Colonic mucosa (tissue), 4 donors: ENCODE measurements at regions not wholly inside any gene's neighbourhood (a gene's known extent, or its start where the extent isn't known, plus 50 kb on each side); places are given as distances from the start of the nearest gene placed in this dataset.

ENCODE experiments used
- DNase-seq: peaks from one replicate; pipeline ENCODE4 v3.0.0-alpha.2; 2020
- H3K27ac ChIP-seq: fragments of 200-600 bp; one replicate; pipeline ENCODE4 v1.8.0; 2021
- H3K27me3 ChIP-seq: fragments of 200-600 bp; one replicate; pipeline ENCODE4 v1.8.0; 2021
- H3K36me3 ChIP-seq: fragments of 200-600 bp; one replicate; pipeline ENCODE4 v1.8.0; 2021
- H3K4me1 ChIP-seq: fragments of 200-600 bp; one replicate; pipeline ENCODE4 v1.8.0; 2021; ENCODE audit warnings: mild to moderate bottlenecking
- H3K4me3 ChIP-seq: fragments of 200-600 bp; one replicate; pipeline ENCODE4 v1.8.0; 2021
- H3K9ac ChIP-seq, 2 donors: one replicate each; pipeline ENCODE4 v1.7.0; 2013; ENCODE audit warnings: control low read depth in 2 of 2, low read depth in 2 of 2, low read length in 2 of 2
- H3K9me3 ChIP-seq: fragments of 200-600 bp; one replicate; pipeline ENCODE4 v1.8.0; 2021
- intact Hi-C: fragments of 100-400 bp; cut with DNase I; formaldehyde crosslinking; loops from one replicate; pipeline ENCODE4 v1.14.1; 2022
- TF ChIP-seq, protein P1 (sequence below): fragments of 200-600 bp; IDR thresholded peaks from one replicate; pipeline ENCODE4 v1.8.0; 2022; ENCODE audit warnings: antibody characterized with exemption, mild to moderate bottlenecking
- donor health status: healthy.
- donor health status: DM: no; HTN: no; CAD: no.
- donor health status: DM: no; HTN: no; CAD: no.

DNA sequence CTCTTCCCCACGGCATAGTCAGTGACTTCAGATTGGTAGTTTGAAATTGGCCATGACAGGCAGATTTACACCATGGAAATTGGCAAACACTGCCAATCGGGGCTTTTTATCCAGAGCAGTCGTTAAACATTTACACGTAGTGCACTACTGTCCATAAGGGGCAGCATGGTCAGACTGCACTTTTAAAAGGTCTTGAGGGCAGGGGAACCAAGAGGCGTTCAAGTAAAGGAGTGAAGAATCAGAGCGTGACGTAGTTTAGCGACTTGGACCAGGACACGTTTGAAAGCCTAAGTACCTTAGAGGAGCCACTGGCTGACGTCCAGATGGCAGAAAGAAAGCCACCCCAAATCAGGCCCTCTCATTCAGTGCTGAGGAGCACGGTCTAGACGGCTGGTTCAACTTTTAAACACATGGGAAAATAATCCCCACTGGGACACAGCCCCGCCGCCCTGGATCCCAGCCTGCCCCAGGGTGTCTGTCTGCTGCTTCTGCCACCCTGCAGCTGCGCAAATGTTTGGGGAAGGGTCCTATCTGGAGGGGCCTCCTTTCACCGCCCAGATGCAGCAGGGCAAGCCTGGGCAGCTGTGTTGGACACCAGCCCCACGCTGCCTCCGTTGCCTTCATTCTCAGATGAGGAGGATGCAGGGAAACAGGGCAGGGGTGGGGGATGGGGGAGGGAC, 52.5 kb upstream of the PPP2R5C start:
- peaks cover 14% of the 10 kb centered on the region for H3K4me1 ChIP-seq
- H3K9me3 ChIP-seq: no peaks in the 10 kb centered on the region
- no peak overlapping the region for H3K9ac ChIP-seq
- no peak for DNase-seq
- no peaks in the 10 kb centered on the region for H3K27me3 ChIP-seq
- no peaks in the 10 kb centered on the region for H3K36me3 ChIP-seq
- intact Hi-C loops: loop anchor here (5.0 kb wide), 2 partner anchors 248 to 388 kb away; no protein-coding TSS in a partner anchor
- TF ChIP-seq, protein P1, sequence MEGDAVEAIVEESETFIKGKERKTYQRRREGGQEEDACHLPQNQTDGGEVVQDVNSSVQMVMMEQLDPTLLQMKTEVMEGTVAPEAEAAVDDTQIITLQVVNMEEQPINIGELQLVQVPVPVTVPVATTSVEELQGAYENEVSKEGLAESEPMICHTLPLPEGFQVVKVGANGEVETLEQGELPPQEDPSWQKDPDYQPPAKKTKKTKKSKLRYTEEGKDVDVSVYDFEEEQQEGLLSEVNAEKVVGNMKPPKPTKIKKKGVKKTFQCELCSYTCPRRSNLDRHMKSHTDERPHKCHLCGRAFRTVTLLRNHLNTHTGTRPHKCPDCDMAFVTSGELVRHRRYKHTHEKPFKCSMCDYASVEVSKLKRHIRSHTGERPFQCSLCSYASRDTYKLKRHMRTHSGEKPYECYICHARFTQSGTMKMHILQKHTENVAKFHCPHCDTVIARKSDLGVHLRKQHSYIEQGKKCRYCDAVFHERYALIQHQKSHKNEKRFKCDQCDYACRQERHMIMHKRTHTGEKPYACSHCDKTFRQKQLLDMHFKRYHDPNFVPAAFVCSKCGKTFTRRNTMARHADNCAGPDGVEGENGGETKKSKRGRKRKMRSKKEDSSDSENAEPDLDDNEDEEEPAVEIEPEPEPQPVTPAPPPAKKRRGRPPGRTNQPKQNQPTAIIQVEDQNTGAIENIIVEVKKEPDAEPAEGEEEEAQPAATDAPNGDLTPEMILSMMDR: no peak
- H3K4me3 ChIP-seq: no peak overlapping the region
- H3K27ac ChIP-seq: no peak overlapping the region

DNA sequence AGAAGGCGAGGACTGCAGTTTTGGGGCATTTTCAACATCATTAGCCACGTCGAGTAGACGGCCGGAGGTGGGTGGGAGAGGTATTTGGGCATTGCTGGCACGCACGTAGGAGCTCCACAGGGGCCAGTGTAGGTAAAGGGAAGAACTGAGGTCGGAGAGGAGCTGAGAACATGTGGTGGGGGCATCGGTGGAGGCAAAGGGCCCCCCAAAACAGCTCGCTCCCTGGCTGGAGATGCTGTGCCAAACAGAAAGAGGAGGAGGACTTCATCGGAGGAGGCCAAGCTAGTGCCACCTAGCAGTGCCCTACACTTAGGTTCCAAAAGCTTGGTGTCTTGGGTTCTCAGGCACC, 52.0 kb upstream of the PPP2R5C start:
- H3K9ac ChIP-seq: no peak overlapping the region
- TF ChIP-seq, protein P1: no peak
- no peak overlapping the region for H3K27ac ChIP-seq
- intact Hi-C loops: loop anchor here (5.0 kb wide), 2 partner anchors 248 to 388 kb away; no protein-coding TSS in a partner anchor
- H3K4me3 ChIP-seq: no peak overlapping the region
- peaks cover 14% of the 10 kb centered on the region for H3K4me1 ChIP-seq
- no peaks in the 10 kb centered on the region for H3K27me3 ChIP-seq
- H3K9me3 ChIP-seq: no peaks in the 10 kb centered on the region
- no peak for DNase-seq
- H3K36me3 ChIP-seq: no peaks in the 10 kb centered on the region

DNA sequence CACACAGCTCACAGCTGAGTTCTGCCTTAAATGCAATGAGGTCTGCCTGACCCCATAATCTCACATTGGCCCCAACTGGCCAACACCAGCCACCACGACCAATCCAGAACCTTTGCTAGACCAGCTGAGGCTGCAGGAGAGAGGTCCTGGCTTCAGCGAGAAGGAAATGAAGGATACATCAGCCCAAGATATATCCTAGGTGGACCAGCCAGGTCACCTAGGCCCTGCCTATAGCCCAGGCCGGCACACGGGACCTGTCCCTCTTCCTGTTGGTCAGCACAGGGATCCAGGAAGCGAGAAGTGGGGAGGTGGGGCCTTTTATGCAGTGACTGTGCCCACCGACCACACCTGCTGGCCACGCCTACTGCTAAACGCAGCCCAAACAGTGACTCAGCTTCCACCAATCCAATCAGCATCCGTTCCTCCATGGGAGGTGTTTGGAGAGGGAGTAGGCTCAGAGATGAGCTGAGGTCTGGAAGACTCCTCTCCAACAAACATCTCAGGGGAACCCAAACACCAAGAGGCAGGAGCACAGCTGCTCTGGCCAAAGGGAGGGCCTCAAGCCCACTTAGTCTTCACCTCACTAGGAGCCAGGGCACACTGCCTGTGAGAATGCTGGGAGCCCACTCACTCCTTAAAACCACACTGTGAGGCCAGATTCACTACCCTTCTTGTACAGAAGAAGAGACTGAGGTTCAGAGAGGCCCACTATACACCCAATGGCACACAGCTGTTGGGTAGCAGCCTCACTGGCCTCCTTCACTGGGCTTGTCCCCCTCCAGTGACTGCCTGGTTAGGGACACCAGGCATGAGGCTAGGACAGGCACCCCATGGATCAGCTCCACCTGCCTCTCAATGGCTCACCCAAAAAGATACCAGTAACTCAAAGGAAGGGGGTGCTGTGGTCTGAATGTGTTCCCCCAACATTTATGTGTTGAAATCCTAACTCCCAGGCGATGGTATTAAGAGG, 51.3 kb upstream of the PPP2R5C start:
- H3K27ac ChIP-seq: no peak overlapping the region
- no peaks in the 10 kb centered on the region for H3K27me3 ChIP-seq
- TF ChIP-seq, protein P1: no peak
- peak; percentile 45 for DNase-seq
- intact Hi-C loops: loop anchor here (5.0 kb wide), 2 partner anchors 247 to 387 kb away; no protein-coding TSS in a partner anchor
- no peak overlapping the region for H3K9ac ChIP-seq
- H3K9me3 ChIP-seq: no peaks in the 10 kb centered on the region
- H3K4me3 ChIP-seq: no peak overlapping the region
- peaks cover 14% of the 10 kb centered on the region for H3K4me1 ChIP-seq
- H3K36me3 ChIP-seq: no peaks in the 10 kb centered on the region

DNA sequence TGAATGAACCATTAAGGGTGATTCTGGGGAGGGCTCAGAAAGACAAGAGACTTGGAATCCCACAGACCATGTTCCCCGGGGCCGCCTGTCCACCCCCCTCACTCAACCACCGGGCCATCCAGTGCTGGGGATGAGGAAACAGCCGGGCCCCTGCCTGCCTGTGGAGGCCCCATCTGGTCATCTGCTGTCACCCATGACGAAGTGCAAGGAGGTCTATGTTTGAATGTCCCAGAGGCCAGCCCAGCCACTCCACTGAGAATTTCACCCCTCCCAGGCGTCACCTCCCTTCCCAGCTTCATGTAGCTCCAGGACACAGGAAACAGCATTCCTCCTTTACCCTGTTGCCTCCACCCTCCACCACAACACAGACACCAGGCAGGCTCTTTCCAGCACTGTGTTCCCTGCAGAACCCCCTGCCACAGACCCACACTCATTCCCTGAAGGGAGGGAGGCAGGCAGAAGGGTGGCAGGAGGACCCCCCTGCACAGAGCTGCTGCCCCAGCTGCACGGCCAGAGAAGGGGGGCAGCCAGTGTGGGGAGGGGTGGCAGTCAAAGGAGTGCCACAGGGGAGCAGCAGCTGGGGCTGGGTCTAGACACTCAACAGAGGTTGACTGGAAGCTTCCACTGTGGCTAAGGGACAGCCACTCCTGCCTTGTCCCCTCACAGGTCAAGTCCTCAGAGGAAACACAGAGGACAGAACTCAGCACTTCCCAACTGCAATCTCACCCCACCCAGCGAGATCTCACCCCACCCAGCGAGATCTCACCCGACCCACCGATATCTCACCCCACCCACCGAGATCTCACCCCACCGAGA, 50.3 kb upstream of the PPP2R5C start:
- H3K4me1 ChIP-seq: peaks cover 11% of the 10 kb centered on the region
- DNase-seq: peak; percentile 14
- H3K27me3 ChIP-seq: no peaks in the 10 kb centered on the region
- no peak overlapping the region for H3K4me3 ChIP-seq
- H3K9me3 ChIP-seq: no peaks in the 10 kb centered on the region
- TF ChIP-seq, protein P1: no peak
- no peaks in the 10 kb centered on the region for H3K36me3 ChIP-seq
- H3K27ac ChIP-seq: no peak overlapping the region
- H3K9ac ChIP-seq: no peak overlapping the region
- intact Hi-C loops: no loop called here
